GM12874 (cell line): ENCODE measurements at regions not wholly inside any gene's neighbourhood (a gene's known extent, or its start where the extent isn't known, plus 50 kb on each side); places are given as distances from the start of the nearest gene placed in this dataset.

ENCODE experiments used
- TF ChIP-seq, protein P1 (sequence below): IDR thresholded peaks from 2 replicates; pipeline ENCODE4 v1.5.1; 2011; ENCODE audit warnings: low read depth, mild to moderate bottlenecking, control low read depth, low read length, moderate library complexity; ENCODE audit not compliant: insufficient read depth

DNA sequence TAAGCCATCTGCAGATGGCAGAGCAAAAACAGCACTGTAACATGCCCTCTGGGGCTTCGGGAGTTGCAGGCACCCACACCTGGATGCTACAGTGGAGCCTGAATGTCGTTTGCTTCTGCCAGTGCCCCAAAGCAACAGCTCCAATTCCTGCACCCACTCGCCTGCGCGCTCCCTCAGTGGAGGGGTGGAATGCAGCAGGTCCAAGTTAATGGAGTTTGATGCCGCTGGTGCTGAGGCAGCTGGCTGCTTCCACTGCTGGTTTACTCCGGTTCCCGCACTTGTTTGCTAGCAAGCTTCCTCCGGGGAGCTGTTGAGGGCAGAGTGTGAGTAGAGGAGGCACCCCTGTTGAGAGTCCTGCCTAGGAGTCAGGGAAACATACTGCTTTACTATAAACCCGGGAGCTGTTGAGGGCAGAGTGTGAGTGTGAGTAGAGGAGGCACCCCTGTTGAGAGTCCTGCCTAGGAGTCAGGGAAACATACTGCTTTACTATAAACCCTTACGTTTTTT is 584.0 kb upstream of the TMPRSS15 start:
- TF ChIP-seq, protein P1, sequence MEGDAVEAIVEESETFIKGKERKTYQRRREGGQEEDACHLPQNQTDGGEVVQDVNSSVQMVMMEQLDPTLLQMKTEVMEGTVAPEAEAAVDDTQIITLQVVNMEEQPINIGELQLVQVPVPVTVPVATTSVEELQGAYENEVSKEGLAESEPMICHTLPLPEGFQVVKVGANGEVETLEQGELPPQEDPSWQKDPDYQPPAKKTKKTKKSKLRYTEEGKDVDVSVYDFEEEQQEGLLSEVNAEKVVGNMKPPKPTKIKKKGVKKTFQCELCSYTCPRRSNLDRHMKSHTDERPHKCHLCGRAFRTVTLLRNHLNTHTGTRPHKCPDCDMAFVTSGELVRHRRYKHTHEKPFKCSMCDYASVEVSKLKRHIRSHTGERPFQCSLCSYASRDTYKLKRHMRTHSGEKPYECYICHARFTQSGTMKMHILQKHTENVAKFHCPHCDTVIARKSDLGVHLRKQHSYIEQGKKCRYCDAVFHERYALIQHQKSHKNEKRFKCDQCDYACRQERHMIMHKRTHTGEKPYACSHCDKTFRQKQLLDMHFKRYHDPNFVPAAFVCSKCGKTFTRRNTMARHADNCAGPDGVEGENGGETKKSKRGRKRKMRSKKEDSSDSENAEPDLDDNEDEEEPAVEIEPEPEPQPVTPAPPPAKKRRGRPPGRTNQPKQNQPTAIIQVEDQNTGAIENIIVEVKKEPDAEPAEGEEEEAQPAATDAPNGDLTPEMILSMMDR, result no peak

DNA sequence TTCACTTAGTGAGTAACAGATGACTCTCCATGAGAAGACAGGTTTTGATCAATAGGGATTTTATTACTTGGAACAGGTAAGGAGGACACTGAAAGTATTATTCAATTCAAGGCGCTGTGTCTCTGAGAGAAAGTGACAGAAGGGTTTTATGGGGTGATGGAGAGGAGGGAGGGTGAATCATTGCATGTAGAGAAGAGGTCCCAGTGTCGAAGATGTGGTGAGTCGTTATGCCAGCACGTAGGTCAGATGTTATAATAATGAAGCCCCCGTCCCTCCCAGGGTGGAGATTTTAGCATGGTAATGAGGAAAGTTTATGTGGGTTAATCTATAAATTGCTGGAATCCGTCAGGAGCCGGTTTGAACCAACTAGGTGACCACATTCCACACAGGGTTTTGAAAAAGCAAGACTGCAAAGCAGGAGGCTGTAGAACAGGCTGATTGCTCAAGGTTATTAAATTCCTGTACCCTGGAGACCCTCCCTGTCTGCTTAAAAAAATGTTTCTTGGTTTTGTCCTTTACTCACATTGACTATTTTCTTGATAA is 586.4 kb upstream of the TMPRSS15 start:
- TF ChIP-seq, protein P1, result no peak

DNA sequence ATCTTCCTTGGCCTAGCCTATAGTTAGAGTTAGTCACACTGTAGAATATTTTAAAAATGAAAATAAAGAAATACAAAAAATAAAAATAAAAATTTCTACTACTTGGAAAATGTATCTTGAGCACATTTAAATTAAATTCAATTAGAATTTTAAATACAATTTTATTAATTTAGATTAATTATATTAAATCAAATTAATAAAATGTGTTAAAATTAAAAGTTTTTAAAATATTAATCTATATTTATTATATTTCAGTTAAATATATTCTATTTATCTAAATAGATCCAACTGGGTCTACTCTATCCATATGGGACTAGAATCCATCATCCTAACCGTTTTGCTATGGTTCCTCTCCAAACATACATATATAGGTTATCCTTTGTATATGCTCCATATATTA is 588.3 kb upstream of the TMPRSS15 start:
- TF ChIP-seq, protein P1, result no peak

DNA sequence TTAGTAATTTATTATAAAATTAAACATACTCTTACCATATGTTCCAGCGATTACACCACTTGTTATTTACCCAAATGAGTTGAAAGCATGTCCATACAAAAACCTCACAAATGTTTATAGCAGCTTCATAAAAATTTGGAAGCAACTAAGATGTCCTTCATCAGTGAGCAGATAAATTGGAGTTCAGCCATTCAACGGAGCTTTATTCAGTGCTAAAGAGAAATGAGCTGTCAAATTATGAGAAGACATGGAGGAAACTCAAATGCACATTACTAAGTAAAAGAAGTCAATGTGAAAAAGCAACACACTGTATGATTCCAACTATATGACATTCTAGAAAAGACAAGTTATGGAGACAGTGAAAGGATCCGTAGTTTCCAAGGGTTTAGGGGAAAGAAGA is 606.7 kb upstream of the TMPRSS15 start:
- TF ChIP-seq, protein P1, result no peak

DNA sequence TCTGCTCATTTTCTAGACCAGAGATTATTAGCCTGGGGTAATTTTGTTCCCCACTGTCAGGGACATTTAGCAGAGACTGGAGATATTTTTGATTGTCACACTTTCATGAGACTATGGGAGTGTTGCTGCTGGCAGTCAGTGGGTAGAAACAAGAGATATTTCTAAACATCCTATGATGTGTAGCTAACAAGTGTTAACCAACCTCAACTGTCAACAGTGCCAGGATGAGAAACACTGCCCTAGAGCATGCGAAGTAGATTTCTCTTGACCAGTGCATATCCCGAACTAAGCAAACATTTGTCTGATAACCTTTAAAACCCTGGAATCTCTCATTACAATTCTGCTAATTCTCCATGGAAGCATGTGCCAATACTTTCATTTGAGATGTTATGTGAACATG is 607.4 kb upstream of the TMPRSS15 start:
- TF ChIP-seq, protein P1, result no peak

DNA sequence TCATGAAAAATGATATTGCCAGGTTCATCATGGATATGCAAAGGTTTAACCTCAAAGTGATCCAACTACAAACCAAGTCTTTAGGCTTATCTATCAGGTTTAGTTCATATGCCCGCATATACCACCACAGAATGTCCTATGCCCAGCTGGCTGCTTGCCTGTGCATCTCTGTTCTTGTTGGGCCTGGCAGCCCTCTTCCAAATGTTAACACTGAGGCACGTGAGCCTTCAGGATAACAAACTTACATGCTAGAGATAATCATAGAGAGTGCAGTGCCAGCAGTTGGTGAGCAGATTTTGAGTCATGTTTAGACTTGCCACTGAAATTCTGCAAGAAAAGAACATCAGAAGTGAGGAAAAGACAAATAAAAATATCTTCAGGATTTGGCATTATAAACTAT is 607.9 kb upstream of the TMPRSS15 start:
- TF ChIP-seq, protein P1, result no peak

DNA sequence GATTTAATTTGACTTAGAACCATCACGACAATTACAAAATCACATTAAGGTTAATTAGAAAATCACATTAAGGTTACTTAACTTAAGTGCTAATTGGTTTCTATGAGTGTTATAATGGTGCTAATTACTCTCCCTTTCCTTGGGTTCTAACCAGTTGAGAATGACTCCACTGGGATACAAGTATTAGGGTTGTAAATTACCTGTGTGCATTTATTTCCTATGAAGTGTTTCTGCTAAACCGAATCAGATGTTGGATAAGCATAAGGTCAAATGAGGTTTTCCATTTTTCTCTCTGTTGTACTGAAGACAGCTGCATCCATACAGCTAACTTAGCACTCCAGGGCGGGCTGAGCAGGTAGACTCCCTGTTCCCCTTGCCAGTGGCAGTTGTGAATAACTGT is 610.3 kb upstream of the TMPRSS15 start:
- TF ChIP-seq, protein P1, result no peak
